ENCODE measurements at regions not wholly inside any gene's neighbourhood (a gene's known extent, or its start where the extent isn't known, plus 50 kb on each side); places are given as distances from the start of the nearest gene placed in this dataset.

GRCh38 chr6:19979059-19979458 lies 141.9 kb downstream of the ID4 start:
- no peak for DNase-seq

DNA sequence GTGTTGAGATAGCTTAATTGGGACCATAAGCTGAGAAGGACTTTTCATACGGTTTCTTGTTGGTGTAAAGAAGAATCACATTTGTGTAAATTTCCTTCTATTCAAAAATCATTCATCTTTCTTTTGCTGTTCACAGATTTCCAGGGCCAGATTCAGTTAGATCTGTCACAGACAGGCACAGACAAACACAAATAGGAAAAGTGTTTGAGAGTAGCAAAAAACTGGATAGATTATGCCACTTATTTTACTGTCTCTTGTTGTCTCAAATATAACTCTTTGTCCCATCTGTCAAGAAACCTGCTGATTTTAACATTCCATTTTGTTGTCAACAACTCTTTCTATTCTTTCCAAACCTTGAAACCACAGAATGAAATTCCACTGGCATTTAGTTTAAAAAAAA lies 142.8 kb downstream of the ID4 start:
- DNase-seq: no peak

DNA sequence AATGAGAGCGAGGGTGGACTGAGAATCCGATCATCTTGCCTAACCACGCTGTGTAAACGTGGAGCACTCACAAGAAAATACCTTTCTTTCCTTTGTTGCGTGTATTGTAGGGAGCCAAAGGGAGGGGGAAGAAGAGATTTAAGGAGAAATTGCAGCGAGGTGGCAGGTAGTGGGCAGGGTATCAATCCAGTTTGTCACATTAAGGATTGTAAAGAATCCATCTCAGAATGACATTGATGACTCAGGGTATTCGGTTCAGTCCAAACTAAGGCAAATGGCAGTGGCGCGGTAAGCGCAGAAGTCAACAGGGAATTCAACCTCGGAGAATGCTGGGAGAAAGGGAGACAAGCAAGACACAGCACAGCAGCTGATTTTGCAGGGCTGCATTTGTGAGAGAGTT lies 146.2 kb downstream of the ID4 start:
- no peak for DNase-seq

GRCh38 chr6:19986691-19987438 lies 149.7 kb downstream of the ID4 start:
- DNase-seq: no peak

DNA sequence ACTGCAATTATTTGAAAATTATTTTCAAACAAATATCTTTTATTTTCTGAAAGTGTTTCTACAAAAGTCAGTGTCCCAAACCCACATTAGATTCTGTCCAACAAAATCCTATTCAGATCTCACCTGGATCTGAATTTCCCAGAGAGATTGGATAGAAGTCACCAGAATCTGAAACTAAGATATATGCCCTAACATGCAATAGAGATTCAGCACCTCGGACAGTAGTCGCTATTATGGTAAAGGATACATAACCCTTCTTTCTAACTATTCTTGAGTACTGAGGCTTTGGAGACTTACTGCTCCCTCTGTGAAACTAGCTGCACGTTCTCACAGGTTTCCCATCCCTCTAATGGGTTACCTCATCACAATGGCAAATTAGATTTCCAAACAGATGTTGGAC lies 151.4 kb downstream of the ID4 start:
- no peak for DNase-seq

DNA sequence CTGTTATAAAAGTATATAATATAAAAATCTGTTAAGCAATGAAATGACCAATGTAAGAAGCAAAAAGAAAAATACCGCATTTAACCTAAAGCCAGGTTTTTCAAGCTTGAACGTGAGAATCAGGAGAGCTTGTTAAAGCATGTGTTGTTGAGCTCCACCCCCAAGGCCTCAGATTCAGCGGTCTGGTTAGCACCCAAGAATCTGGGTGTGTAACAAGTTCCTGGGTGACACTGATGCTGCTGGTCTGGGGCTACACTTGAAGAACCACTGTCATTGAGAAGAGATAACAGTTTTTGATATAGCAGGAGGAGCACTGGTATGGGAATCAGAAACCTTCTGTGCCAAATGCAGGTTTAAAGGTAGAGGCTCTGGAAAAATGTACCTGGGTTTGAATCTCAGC lies 154.0 kb downstream of the ID4 start:
- DNase-seq: no peak

DNA sequence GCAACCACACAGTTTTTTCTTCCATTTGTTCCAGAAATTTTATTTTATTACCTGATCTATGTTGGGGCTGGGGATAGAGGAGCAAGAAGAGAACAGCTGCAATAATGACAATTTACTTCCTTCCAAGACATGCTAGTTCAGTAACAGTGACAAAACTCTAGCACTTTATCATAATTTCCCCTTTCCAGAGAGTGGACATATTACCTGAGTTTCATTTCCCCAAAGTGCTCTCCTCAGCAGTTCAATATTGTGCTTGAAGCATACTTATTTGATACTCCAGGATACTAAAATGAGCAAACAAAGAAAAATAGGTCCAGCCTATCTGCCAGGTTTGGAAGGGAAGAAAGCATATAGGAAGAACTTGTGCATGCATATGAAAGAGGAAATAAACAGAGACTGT lies 157.7 kb downstream of the ID4 start:
- DNase-seq: no peak

- DNase-seq: no peak
Measured at GRCh38 chr6:19995575-19996257, 158.5 kb downstream of the ID4 start.

- DNase-seq: no peak
Measured at GRCh38 chr6:19997104-19997503, 159.9 kb downstream of the ID4 start.

DNA sequence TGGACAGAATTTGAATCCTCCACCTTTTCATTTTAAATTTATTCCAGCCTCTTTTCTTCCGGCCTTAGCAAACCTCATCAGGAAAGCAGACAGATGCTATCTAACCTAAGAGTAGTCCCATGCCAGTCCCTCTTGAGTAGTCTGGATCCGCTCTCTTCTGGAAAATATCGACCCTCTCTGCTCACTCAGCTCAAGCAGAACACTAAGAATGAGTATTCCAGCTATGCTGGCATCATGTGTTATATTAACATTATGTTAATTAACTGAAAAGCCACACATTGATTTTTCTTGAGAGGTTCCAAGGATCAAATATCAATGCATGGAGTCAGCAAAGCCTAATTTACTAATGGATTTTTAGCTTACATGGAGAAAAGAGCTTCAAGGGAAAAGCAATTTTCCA lies 161.4 kb downstream of the ID4 start:
- no peak for DNase-seq

GRCh38 chr6:19999319-20000191 lies 162.4 kb downstream of the ID4 start:
- no peak for DNase-seq

GRCh38 chr6:20001286-20001685 lies 164.1 kb downstream of the ID4 start:
- no peak for DNase-seq

- DNase-seq: no peak
Measured at GRCh38 chr6:20006037-20006436, 168.9 kb downstream of the ID4 start.

- DNase-seq: no peak
Measured at GRCh38 chr6:20008131-20008530, 171.0 kb downstream of the ID4 start.

DNA sequence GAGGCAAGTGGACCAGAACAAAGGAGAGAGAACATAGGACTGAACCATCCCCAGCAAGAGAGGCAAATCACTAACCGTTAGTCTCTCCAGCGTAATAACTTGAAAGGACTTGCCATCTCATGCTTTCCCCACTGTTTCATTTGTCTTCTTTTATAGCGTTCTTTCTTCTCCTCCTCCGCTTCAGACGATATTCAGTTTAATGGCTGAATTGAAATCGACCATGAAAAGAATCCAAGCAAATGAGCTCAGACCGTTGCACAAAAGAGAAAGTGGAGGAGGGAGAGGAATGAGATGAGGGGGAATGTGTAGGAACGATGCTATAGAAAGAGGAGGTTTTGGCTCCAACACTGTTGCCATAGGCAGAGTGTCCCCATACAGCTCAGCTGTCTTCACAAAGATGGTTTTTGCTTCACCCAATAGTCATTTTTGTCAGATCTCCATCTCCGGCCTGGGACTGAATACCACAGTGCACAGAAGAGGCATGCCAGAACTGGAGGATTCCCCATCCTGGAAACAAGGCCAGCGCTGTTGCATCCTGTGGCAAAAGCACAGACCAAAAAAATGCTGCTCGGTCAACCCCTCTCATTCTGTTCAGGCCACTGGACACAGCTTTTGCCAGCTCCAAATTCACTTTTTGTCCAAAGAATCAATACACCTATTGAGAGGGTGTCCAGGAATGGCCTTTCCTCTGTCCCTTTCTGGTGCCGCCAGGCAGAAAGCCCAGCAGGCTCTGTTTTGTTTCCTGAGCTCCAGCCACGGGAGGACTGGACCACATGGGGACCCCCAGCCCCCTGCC lies 176.1 kb downstream of the ID4 start:
- no peak for DNase-seq

DNA sequence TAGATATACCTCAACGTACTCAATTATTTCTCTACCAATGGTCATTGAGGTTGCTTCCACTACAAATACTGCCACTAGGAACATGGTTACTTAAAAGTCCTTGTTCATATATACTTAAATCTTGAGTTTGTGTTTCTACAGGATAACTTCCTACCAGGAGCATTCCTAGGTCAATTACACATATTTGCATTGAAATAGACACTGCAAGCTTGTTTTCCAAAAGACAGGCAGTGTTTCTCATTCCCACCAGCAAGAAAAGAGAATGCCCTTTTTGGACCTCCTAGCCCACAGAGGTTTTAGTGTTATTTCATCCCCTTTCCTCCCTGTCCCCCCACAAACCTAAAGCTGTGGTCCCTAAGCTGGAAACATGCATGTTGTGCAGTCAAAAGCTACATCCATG lies 177.3 kb downstream of the ID4 start:
- DNase-seq: no peak

DNA sequence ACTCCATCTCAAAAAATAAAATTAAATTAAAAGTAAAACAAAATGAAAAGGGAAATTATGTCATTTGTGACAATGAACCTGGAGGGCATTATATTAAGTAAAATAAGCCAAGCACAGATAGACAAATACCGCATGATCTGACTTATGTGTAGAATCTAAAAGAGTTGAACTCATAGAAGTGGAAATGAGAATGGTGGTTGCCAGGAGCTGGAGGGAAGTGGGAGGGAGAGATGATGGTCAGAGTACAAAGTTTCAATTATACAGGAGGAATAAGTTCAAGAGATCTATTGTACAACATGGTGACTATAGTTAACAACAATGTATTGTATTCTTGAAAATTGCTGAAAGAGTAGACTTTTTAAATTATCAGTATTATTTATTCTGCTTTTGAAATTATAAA lies 183.4 kb downstream of the ID4 start:
- no peak for DNase-seq

DNA sequence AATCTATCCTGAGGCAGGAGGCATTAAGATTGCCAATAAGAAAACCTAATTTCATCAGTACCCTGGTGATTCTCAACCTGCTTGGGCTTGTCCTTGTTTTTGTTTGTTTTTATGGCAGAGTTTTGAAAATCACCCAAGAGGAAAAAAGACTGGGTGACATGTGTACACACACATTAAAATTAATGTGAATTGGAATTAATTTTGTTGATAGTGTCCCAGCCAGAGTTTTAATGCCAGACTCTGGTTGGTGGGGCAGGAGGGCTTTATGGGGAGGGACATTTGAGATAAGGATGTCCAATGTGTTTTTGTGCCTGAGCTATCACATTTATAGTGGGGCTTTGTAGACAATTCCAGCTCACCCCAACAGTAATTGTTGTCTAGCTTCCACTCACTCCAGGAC lies 184.6 kb downstream of the ID4 start:
- DNase-seq: no peak

GRCh38 chr6:20023549-20024315 lies 186.6 kb downstream of the ID4 start:
- DNase-seq: peak; percentile 70

- DNase-seq: peak; percentile 59
Measured at GRCh38 chr6:20024316-20024673, 187.1 kb downstream of the ID4 start.

- DNase-seq: no peak
Measured at GRCh38 chr6:20024978-20025377, 187.3 kb downstream of the MBOAT1 start.

DNA sequence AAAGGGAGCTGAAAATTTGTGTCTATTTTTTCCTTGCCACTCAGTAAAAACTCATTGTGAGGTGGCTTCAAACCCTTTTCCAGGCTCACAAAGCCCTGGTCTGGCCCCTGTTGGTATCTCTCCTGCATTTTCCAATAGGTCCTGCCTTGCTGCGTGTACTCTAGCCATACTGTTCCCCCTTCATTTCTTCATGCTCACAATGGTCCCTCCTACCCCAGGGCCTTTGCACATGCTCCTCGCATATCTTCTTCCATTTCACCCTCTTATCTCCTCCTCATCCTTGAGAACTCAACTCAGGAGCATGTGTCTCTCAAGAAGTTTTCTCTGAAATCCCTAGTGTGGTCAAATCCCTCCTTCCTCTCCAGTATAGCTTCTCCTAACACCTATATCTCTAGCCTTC lies 186.6 kb downstream of the MBOAT1 start:
- DNase-seq: no peak
